OCI-LY1 (cell line): ENCODE measurements at regions not wholly inside any gene's neighbourhood (a gene's known extent, or its start where the extent isn't known, plus 50 kb on each side); places are given as distances from the start of the nearest gene placed in this dataset.

Source experiments
- H2AFZ ChIP-seq: fragments of 200-600 bp; sonication (generic), shearing (Covaris generic); 2 replicates; pipeline ENCODE4 v1.6.0; 2014; ENCODE audit warnings: antibody characterized with exemption, mild to moderate bottlenecking, low read length
- H3F3A ChIP-seq: fragments of 200-600 bp; sonication (generic), shearing (Covaris generic); 2 replicates; pipeline ENCODE4 v1.6.0; 2014; ENCODE audit warnings: mild to moderate bottlenecking, antibody characterized with exemption, low read length, moderate library complexity; ENCODE audit not compliant: insufficient read depth
- H3K27ac ChIP-seq: fragments of 200-600 bp; sonication (generic); 2 replicates; pipeline ENCODE4 v1.5.1; 2014; ENCODE audit warnings: low read length, mixed run types, mild to moderate bottlenecking, low read depth; ENCODE audit not compliant: poor library complexity, severe bottlenecking
- H3K27me3 ChIP-seq: fragments of 200-600 bp; sonication (generic); 2 replicates; pipeline ENCODE4 v1.6.0; 2014; ENCODE audit warnings: antibody characterized with exemption, mild to moderate bottlenecking, low read length, moderate library complexity; ENCODE audit not compliant: insufficient read depth
- H3K36me3 ChIP-seq: fragments of 200-600 bp; sonication (generic); 2 replicates; pipeline ENCODE4 v1.6.1; 2014; ENCODE audit warnings: mild to moderate bottlenecking, antibody characterized with exemption, low read length, moderate library complexity, mixed read lengths; ENCODE audit not compliant: insufficient read depth
- H3K4me1 ChIP-seq: fragments of 200-600 bp; sonication (generic); 2 replicates; pipeline ENCODE4 v1.5.1; 2014; ENCODE audit warnings: mild to moderate bottlenecking, low read length, moderate library complexity; ENCODE audit not compliant: insufficient read depth, severe bottlenecking
- H3K4me2 ChIP-seq: fragments of 200-600 bp; sonication (generic), shearing (Covaris generic); 2 replicates; pipeline ENCODE4 v1.6.1; 2014; ENCODE audit warnings: low read length
- H3K4me3 ChIP-seq: fragments of 200-600 bp; sonication (generic); 2 replicates; pipeline ENCODE4 v1.5.1; 2014; ENCODE audit warnings: low read length, low read depth, mild to moderate bottlenecking, mixed read lengths; ENCODE audit not compliant: poor library complexity, severe bottlenecking
- H3K79me2 ChIP-seq: fragments of 200-600 bp; shearing (Covaris generic); 2 replicates; pipeline ENCODE4 v1.6.1; 2016; ENCODE audit warnings: mixed run types, low read length, mixed read lengths; ENCODE audit not compliant: insufficient read depth
- H3K9ac ChIP-seq: fragments of 200-600 bp; sonication (generic), shearing (Covaris generic); 2 replicates; pipeline ENCODE4 v1.6.1; 2014; ENCODE audit warnings: mild to moderate bottlenecking, low read length, mixed read lengths
- H3K9me2 ChIP-seq: fragments of 200-600 bp; sonication (generic), shearing (Covaris generic); 2 replicates; pipeline ENCODE4 v1.6.1; 2014; ENCODE audit warnings: low read depth, mild to moderate bottlenecking, low read length, mixed read lengths
- H3K9me3 ChIP-seq: fragments of 200-600 bp; shearing (Covaris generic); 2 replicates; pipeline ENCODE4 v1.6.1; 2014; ENCODE audit warnings: low read length, mixed read lengths
- H4K20me1 ChIP-seq: fragments of 200-600 bp; sonication (generic), shearing (Covaris generic); 2 replicates; pipeline ENCODE4 v1.6.0; 2016; ENCODE audit warnings: mild to moderate bottlenecking, low read length; ENCODE audit not compliant: insufficient read depth
- EZH2 ChIP-seq: fragments of 200-600 bp; sonication (generic), shearing (Covaris generic); IDR thresholded peaks from 2 replicates; pipeline ENCODE4 v1.8.0; 2017; ENCODE audit warnings: borderline replicate concordance, mixed run types, mild to moderate bottlenecking, antibody characterized with exemption, low read length, moderate library complexity, mixed read lengths
- TF ChIP-seq, protein P1 (sequence below): fragments of 200-600 bp; sonication (generic), shearing (Covaris generic); IDR thresholded peaks from 2 replicates; pipeline ENCODE4 v1.5.1; 2017; ENCODE audit warnings: mild to moderate bottlenecking, antibody characterized with exemption, low read length, moderate library complexity, mixed read lengths

DNA sequence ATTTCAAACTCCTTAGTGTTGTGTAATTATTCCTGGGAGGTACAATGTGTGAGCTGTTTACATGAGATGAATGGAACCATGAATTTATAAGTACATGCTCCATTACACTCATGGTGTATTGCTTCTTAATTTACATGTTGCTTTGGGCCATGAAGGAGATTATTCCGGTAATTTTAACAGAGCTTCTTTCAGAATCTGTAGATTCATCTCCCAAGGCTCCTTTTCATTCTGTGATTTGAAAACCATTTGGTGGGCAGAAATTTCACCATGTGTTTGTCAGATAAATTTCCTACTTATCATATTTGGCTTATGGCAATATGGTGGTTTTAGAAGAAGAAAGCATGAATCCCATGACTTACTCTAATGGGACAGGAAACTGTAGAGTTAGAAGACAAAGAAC lies 421.6 kb upstream of the EYS start:
- Histone ChIP-seq H3K4me2 (no peak overlapping the region), H3K36me3 (no peaks in the 10 kb centered on the region), H3K9ac (no peak overlapping the region), H3K27ac (no peak overlapping the region), H3K27me3 (no peaks in the 10 kb centered on the region), H4K20me1 (no peaks in the 10 kb centered on the region), H3F3A (no peaks in the 10 kb centered on the region), H3K79me2 (no peaks in the 10 kb centered on the region), H3K9me3 (no peaks in the 10 kb centered on the region), H3K4me3 (no peak overlapping the region), H3K4me1 (no peaks in the 10 kb centered on the region), H3K9me2 (no peaks in the 10 kb centered on the region), H2AFZ (no peak overlapping the region)
- no peak for TF ChIP-seq EZH2
- TF ChIP-seq, protein P1, sequence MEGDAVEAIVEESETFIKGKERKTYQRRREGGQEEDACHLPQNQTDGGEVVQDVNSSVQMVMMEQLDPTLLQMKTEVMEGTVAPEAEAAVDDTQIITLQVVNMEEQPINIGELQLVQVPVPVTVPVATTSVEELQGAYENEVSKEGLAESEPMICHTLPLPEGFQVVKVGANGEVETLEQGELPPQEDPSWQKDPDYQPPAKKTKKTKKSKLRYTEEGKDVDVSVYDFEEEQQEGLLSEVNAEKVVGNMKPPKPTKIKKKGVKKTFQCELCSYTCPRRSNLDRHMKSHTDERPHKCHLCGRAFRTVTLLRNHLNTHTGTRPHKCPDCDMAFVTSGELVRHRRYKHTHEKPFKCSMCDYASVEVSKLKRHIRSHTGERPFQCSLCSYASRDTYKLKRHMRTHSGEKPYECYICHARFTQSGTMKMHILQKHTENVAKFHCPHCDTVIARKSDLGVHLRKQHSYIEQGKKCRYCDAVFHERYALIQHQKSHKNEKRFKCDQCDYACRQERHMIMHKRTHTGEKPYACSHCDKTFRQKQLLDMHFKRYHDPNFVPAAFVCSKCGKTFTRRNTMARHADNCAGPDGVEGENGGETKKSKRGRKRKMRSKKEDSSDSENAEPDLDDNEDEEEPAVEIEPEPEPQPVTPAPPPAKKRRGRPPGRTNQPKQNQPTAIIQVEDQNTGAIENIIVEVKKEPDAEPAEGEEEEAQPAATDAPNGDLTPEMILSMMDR, result no peak

DNA sequence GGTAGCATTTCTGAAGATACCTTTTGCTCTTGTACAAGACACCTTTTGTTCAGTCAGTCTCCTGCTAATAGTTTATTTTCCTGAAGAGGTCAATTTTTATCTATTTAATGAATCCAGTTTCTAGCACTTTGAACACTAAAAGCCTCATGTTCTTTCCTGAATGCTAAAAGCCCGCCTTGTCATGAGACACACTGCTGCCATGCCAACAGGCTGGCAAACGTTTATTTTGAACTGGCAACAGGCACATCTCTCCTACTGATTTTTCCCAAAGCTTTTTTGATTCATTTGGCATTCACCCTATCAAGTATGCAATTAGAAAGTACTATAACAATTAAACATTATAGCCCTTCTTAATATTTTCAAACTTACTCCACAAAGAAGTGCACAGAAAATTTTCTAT lies 421.2 kb upstream of the EYS start:
- no peak overlapping the region for H3K27ac ChIP-seq
- no peaks in the 10 kb centered on the region for H3K79me2 ChIP-seq
- H3F3A ChIP-seq, result no peaks in the 10 kb centered on the region
- H3K36me3 ChIP-seq, result no peaks in the 10 kb centered on the region
- no peak overlapping the region for H3K4me2 ChIP-seq
- no peaks in the 10 kb centered on the region for H4K20me1 ChIP-seq
- no peak overlapping the region for H3K9ac ChIP-seq
- no peak for TF ChIP-seq EZH2
- H3K27me3 ChIP-seq, result no peaks in the 10 kb centered on the region
- H2AFZ ChIP-seq, result no peak overlapping the region
- no peaks in the 10 kb centered on the region for H3K9me2 ChIP-seq
- H3K4me1 ChIP-seq, result no peaks in the 10 kb centered on the region
- no peak overlapping the region for H3K4me3 ChIP-seq
- H3K9me3 ChIP-seq, result no peaks in the 10 kb centered on the region

DNA sequence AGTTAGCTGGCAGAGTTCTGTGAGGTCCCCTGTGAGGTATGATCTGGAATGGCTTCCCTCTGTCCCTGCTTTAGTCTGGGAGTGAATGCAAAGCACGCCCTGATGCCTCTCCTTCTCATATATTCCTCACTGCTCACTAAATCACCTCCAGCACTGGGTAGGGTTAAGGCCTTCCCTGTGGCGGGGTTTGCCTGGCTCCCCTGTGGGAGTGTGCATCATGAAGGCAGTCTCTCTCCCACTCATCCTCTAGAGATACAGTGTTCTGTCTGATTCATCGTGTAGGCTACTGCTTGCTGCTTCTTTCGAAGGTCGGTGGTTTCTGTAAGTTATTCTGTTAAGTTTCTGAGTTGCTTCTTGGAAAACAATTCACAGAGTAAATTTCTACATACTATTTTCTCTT lies 420.0 kb upstream of the EYS start:
- H3K27ac ChIP-seq, result no peak overlapping the region
- H4K20me1 ChIP-seq, result no peaks in the 10 kb centered on the region
- TF ChIP-seq, protein P1, result no peak
- no peak for TF ChIP-seq EZH2
- H2AFZ ChIP-seq, result no peak overlapping the region
- no peaks in the 10 kb centered on the region for H3K79me2 ChIP-seq
- H3K4me1 ChIP-seq, result no peaks in the 10 kb centered on the region
- H3F3A ChIP-seq, result no peaks in the 10 kb centered on the region
- no peaks in the 10 kb centered on the region for H3K36me3 ChIP-seq
- H3K9ac ChIP-seq, result no peak overlapping the region
- no peaks in the 10 kb centered on the region for H3K9me2 ChIP-seq
- H3K9me3 ChIP-seq, result no peaks in the 10 kb centered on the region
- no peak overlapping the region for H3K4me2 ChIP-seq
- H3K4me3 ChIP-seq, result no peak overlapping the region
- H3K27me3 ChIP-seq, result no peaks in the 10 kb centered on the region

DNA sequence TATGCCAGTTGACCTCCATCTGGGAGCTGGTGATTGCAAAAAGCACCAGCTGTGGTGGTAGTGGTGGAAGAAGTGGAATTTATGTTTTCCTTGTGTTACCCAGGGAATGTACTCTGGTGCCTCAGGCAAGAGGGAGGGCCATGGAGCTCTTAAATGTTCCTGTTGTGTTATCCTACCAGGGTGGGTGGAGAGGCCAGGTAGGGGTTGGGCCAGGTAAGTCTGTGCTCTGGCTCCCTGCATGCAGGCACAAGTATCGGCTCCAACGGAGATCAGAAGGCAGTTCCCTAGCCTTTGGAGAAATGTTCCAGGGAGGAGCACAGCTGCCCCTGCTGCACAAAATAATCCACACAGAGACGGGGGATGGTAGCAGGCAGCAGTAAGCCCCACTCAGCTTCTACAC lies 419.3 kb upstream of the EYS start:
- no peak overlapping the region for H3K4me3 ChIP-seq

More for the DNA sequence above, 419.3 kb upstream of the EYS start:
- H3K36me3 ChIP-seq, result no peaks in the 10 kb centered on the region
- H3K9ac ChIP-seq, result no peak overlapping the region
- H3K4me2 ChIP-seq, result no peak overlapping the region
- TF ChIP-seq EZH2, result no peak
- TF ChIP-seq, protein P1, result no peak
- H2AFZ ChIP-seq, result no peak overlapping the region
- H3K27me3 ChIP-seq, result no peaks in the 10 kb centered on the region
- H3F3A ChIP-seq, result no peaks in the 10 kb centered on the region
- no peaks in the 10 kb centered on the region for H3K9me3 ChIP-seq
- H3K79me2 ChIP-seq, result no peaks in the 10 kb centered on the region
- no peaks in the 10 kb centered on the region for H3K9me2 ChIP-seq
- no peaks in the 10 kb centered on the region for H4K20me1 ChIP-seq
- H3K4me1 ChIP-seq, result no peaks in the 10 kb centered on the region
- no peak overlapping the region for H3K27ac ChIP-seq
